ENCODE measurements at regions not wholly inside any gene's neighbourhood (a gene's known extent, or its start where the extent isn't known, plus 50 kb on each side); places are given as distances from the start of the nearest gene placed in this dataset.
"Not testable (repeated sequence)": the region's sequence is repeated elsewhere in the genome, so short reads cannot be mapped to it uniquely, and the experiment has no call there.

- no peaks in the 10 kb centered on the region for H3F3A ChIP-seq (ENCODE audit: control insufficient read depth, insufficient read depth)
- no peaks in the 10 kb centered on the region for H3K4me1 ChIP-seq (ENCODE audit: control insufficient read depth, low read length)
- H3K9me3 ChIP-seq (ENCODE audit: control insufficient read depth, insufficient read depth, low read length) = peaks cover 8% of the 10 kb centered on the region; the same call in 1 of the 2 replicates
- H3K27ac ChIP-seq (ENCODE audit: low read depth, low read length) = no peak overlapping the region
- H3K36me3 ChIP-seq (ENCODE audit: control insufficient read depth, low read length) = no peaks in the 10 kb centered on the region
- no peak overlapping the region for H3K4me3 ChIP-seq (ENCODE audit: low read length)
- TF ChIP-seq CTCF (IDR thresholded peaks at IDR 0.05; ENCODE audit: low read depth, low read length, poor library complexity, severe bottlenecking) (no peak), EZH2phosphoT487 (IDR thresholded peaks at IDR 0.05; ENCODE audit: borderline replicate concordance, low read length) (no peak)
- no peaks in the 10 kb centered on the region for H4K20me1 ChIP-seq (ENCODE audit: control insufficient read depth, insufficient read depth, low read depth, low read length)
- H3K27me3 ChIP-seq (ENCODE audit: control insufficient read depth, low read length) = no peaks in the 10 kb centered on the region
- no peaks in the 10 kb centered on the region for H3K9me2 ChIP-seq (replicated peaks; ENCODE audit: control insufficient read depth, low read length)
- H3K4me2 ChIP-seq (ENCODE audit: low read length) = no peak overlapping the region
- no peaks in the 10 kb centered on the region for H3K79me2 ChIP-seq (ENCODE audit: control insufficient read depth, low read length)
These were observed 232.7 kb downstream of the DLL1 start for GRCh38 chr6:170057961-170058877.

GRCh38 chr6:170057034-170057734 lies 233.7 kb downstream of the DLL1 start:
- no peak for TF ChIP-seq EZH2phosphoT487 (IDR thresholded peaks at IDR 0.05; ENCODE audit: borderline replicate concordance, low read length)
- no peak for TF ChIP-seq CTCF (IDR thresholded peaks at IDR 0.05; ENCODE audit: low read depth, low read length, poor library complexity, severe bottlenecking)
- no peak overlapping the region for H3K4me2 ChIP-seq (ENCODE audit: low read length)
- no peaks in the 10 kb centered on the region for H3K27me3 ChIP-seq (ENCODE audit: control insufficient read depth, low read length)
- H3K9me2 ChIP-seq (replicated peaks; ENCODE audit: control insufficient read depth, low read length) = no peaks in the 10 kb centered on the region
- H3K4me1 ChIP-seq (ENCODE audit: control insufficient read depth, low read length) = no peaks in the 10 kb centered on the region
- H3K4me3 ChIP-seq (ENCODE audit: low read length) = no peak overlapping the region
- H3K27ac ChIP-seq (ENCODE audit: low read depth, low read length) = no peak overlapping the region
- no peaks in the 10 kb centered on the region for H3F3A ChIP-seq (ENCODE audit: control insufficient read depth, insufficient read depth)
- H3K36me3 ChIP-seq (ENCODE audit: control insufficient read depth, low read length) = no peaks in the 10 kb centered on the region
- H3K9me3 ChIP-seq (ENCODE audit: control insufficient read depth, insufficient read depth, low read length) = peaks cover 8% of the 10 kb centered on the region; the same call in 1 of the 2 replicates
- H4K20me1 ChIP-seq (ENCODE audit: control insufficient read depth, insufficient read depth, low read depth, low read length) = no peaks in the 10 kb centered on the region
- no peaks in the 10 kb centered on the region for H3K79me2 ChIP-seq (ENCODE audit: control insufficient read depth, low read length)

- no peak overlapping the region for H3K27ac ChIP-seq (ENCODE audit: low read depth, low read length)
- H3K4me2 ChIP-seq (ENCODE audit: low read length) = no peak overlapping the region
- H3K9me3 ChIP-seq (ENCODE audit: control insufficient read depth, insufficient read depth, low read length) = peaks cover 8% of the 10 kb centered on the region; the same call in 1 of the 2 replicates
- no peaks in the 10 kb centered on the region for H3F3A ChIP-seq (ENCODE audit: control insufficient read depth, insufficient read depth)
- TF ChIP-seq CTCF (IDR thresholded peaks at IDR 0.05; ENCODE audit: low read depth, low read length, poor library complexity, severe bottlenecking) (no peak), EZH2phosphoT487 (IDR thresholded peaks at IDR 0.05; ENCODE audit: borderline replicate concordance, low read length) (no peak)
- no peaks in the 10 kb centered on the region for H3K79me2 ChIP-seq (ENCODE audit: control insufficient read depth, low read length)
- H3K27me3 ChIP-seq (ENCODE audit: control insufficient read depth, low read length) = no peaks in the 10 kb centered on the region
- H3K4me3 ChIP-seq (ENCODE audit: low read length) = no peak overlapping the region
- no peaks in the 10 kb centered on the region for H3K4me1 ChIP-seq (ENCODE audit: control insufficient read depth, low read length)
- no peaks in the 10 kb centered on the region for H3K36me3 ChIP-seq (ENCODE audit: control insufficient read depth, low read length)
- no peaks in the 10 kb centered on the region for H4K20me1 ChIP-seq (ENCODE audit: control insufficient read depth, insufficient read depth, low read depth, low read length)
- no peaks in the 10 kb centered on the region for H3K9me2 ChIP-seq (replicated peaks; ENCODE audit: control insufficient read depth, low read length)
These were observed 234.6 kb downstream of the DLL1 start for GRCh38 chr6:170056278-170056711.

- not testable (repeated sequence) for H3K79me2 ChIP-seq (ENCODE audit: control insufficient read depth, low read length); H3K4me2 ChIP-seq (ENCODE audit: low read length); H3K4me1 ChIP-seq (ENCODE audit: control insufficient read depth, low read length); H3K9me2 ChIP-seq (replicated peaks; ENCODE audit: control insufficient read depth, low read length); H3K27ac ChIP-seq (ENCODE audit: low read depth, low read length); H3F3A ChIP-seq (ENCODE audit: control insufficient read depth, insufficient read depth); H3K36me3 ChIP-seq (ENCODE audit: control insufficient read depth, low read length); H3K27me3 ChIP-seq (ENCODE audit: control insufficient read depth, low read length); H4K20me1 ChIP-seq (ENCODE audit: control insufficient read depth, insufficient read depth, low read depth, low read length); H3K9me3 ChIP-seq (ENCODE audit: control insufficient read depth, insufficient read depth, low read length); H3K4me3 ChIP-seq (ENCODE audit: low read length)
These were observed 235.1 kb downstream of the DLL1 start for GRCh38 chr6:170055797-170056196.
